ENCODE measurements at regions not wholly inside any gene's neighbourhood (a gene's known extent, or its start where the extent isn't known, plus 50 kb on each side); places are given as distances from the start of the nearest gene placed in this dataset.

GRCh38 chrX:4150259-4150658 is 436.8 kb upstream of the PRKX start:
- H4K20me1 ChIP-seq (ENCODE audit: insufficient read depth, low read length): no peaks in the 10 kb centered on the region
- no peaks in the 10 kb centered on the region for H3K36me3 ChIP-seq (ENCODE audit: insufficient read depth, low read length)
- TF ChIP-seq EZH2 (IDR thresholded peaks at IDR 0.05; ENCODE audit: borderline replicate concordance, low read length) (no peak), CTCF (IDR thresholded peaks at IDR 0.05; ENCODE audit: low read length) (no peak)
- H3K4me3 ChIP-seq (ENCODE audit: low read depth, low read length, poor library complexity, severe bottlenecking): no peak overlapping the region
- H3K4me1 ChIP-seq (ENCODE audit: insufficient read depth, low read length, severe bottlenecking): no peaks in the 10 kb centered on the region
- H2AFZ ChIP-seq (ENCODE audit: low read length): no peak overlapping the region
- no peak overlapping the region for H3K27ac ChIP-seq (ENCODE audit: low read depth, low read length, poor library complexity, severe bottlenecking)
- no peaks in the 10 kb centered on the region for H3K9me2 ChIP-seq (ENCODE audit: low read depth, low read length)
- H3K9me3 ChIP-seq (ENCODE audit: low read length): no peaks in the 10 kb centered on the region
- no peaks in the 10 kb centered on the region for H3K27me3 ChIP-seq (ENCODE audit: insufficient read depth, low read length)
- no peak overlapping the region for H3K9ac ChIP-seq (ENCODE audit: low read length)
- no peak overlapping the region for H3K4me2 ChIP-seq (ENCODE audit: low read length)
- no peaks in the 10 kb centered on the region for H3K79me2 ChIP-seq (ENCODE audit: insufficient read depth, low read length)
- no peaks in the 10 kb centered on the region for H3F3A ChIP-seq (ENCODE audit: insufficient read depth, low read length)

- H3K27me3 ChIP-seq (ENCODE audit: insufficient read depth, low read length): no peaks in the 10 kb centered on the region
- H3K27ac ChIP-seq (ENCODE audit: low read depth, low read length, poor library complexity, severe bottlenecking): no peak overlapping the region
- no peaks in the 10 kb centered on the region for H3K9me2 ChIP-seq (ENCODE audit: low read depth, low read length)
- TF ChIP-seq EZH2 (IDR thresholded peaks at IDR 0.05; ENCODE audit: borderline replicate concordance, low read length) (no peak), CTCF (IDR thresholded peaks at IDR 0.05; ENCODE audit: low read length) (no peak)
- H4K20me1 ChIP-seq (ENCODE audit: insufficient read depth, low read length): no peaks in the 10 kb centered on the region
- H3K4me1 ChIP-seq (ENCODE audit: insufficient read depth, low read length, severe bottlenecking): no peaks in the 10 kb centered on the region
- no peak overlapping the region for H3K4me3 ChIP-seq (ENCODE audit: low read depth, low read length, poor library complexity, severe bottlenecking)
- H2AFZ ChIP-seq (ENCODE audit: low read length): no peak overlapping the region
- H3K4me2 ChIP-seq (ENCODE audit: low read length): no peak overlapping the region
- no peak overlapping the region for H3K9ac ChIP-seq (ENCODE audit: low read length)
- H3K79me2 ChIP-seq (ENCODE audit: insufficient read depth, low read length): no peaks in the 10 kb centered on the region
- H3K36me3 ChIP-seq (ENCODE audit: insufficient read depth, low read length): no peaks in the 10 kb centered on the region
- H3K9me3 ChIP-seq (ENCODE audit: low read length): no peaks in the 10 kb centered on the region
- no peaks in the 10 kb centered on the region for H3F3A ChIP-seq (ENCODE audit: insufficient read depth, low read length)
Observed at GRCh38 chrX:4129626-4130025, 416.2 kb upstream of the PRKX start.

- no peak overlapping the region for H2AFZ ChIP-seq (ENCODE audit: low read length)
- H3K4me1 ChIP-seq (ENCODE audit: insufficient read depth, low read length, severe bottlenecking): no peaks in the 10 kb centered on the region
- H4K20me1 ChIP-seq (ENCODE audit: insufficient read depth, low read length): no peaks in the 10 kb centered on the region
- no peak for TF ChIP-seq CTCF (IDR thresholded peaks at IDR 0.05; ENCODE audit: low read length)
- no peak for TF ChIP-seq EZH2 (IDR thresholded peaks at IDR 0.05; ENCODE audit: borderline replicate concordance, low read length)
- H3K9me2 ChIP-seq (ENCODE audit: low read depth, low read length): no peaks in the 10 kb centered on the region
- H3K79me2 ChIP-seq (ENCODE audit: insufficient read depth, low read length): no peaks in the 10 kb centered on the region
- H3K4me2 ChIP-seq (ENCODE audit: low read length): no peak overlapping the region
- H3K36me3 ChIP-seq (ENCODE audit: insufficient read depth, low read length): no peaks in the 10 kb centered on the region
- no peaks in the 10 kb centered on the region for H3F3A ChIP-seq (ENCODE audit: insufficient read depth, low read length)
- no peak overlapping the region for H3K27ac ChIP-seq (ENCODE audit: low read depth, low read length, poor library complexity, severe bottlenecking)
- no peaks in the 10 kb centered on the region for H3K9me3 ChIP-seq (ENCODE audit: low read length)
- H3K9ac ChIP-seq (ENCODE audit: low read length): no peak overlapping the region
- no peak overlapping the region for H3K4me3 ChIP-seq (ENCODE audit: low read depth, low read length, poor library complexity, severe bottlenecking)
- no peaks in the 10 kb centered on the region for H3K27me3 ChIP-seq (ENCODE audit: insufficient read depth, low read length)
Observed at GRCh38 chrX:4118666-4119530, 405.4 kb upstream of the PRKX start.

Data from OCI-LY1 (cell line).